ENCODE measurements at regions not wholly inside any gene's neighbourhood (a gene's known extent, or its start where the extent isn't known, plus 50 kb on each side); places are given as distances from the start of the nearest gene placed in this dataset.

GRCh38 chr4:30939684-30940083, 219.5 kb downstream of the PCDH7 start:
- peaks cover 74 to 83% of the 10 kb centered on the region in 2 experiments for H3K4me1 ChIP-seq (ENCODE audit: control insufficient read depth in 1 of 2, insufficient read depth in 2 of 2, low read length in 2 of 2)

More at GRCh38 chr4:30939684-30940083, 219.5 kb downstream of the PCDH7 start:
- H3K79me2 ChIP-seq (ENCODE audit: insufficient read depth, low read length), result peaks cover 50% of the 10 kb centered on the region
- H4K20me1 ChIP-seq (ENCODE audit: insufficient read depth), result no peaks in the 10 kb centered on the region
- H3K36me3 ChIP-seq (ENCODE audit: control insufficient read depth in 1 of 2, insufficient read depth in 2 of 2, low read length in 2 of 2), result no peaks in the 10 kb centered on the region
- peak overlapping the region; percentile 94 for H3K27ac ChIP-seq (ENCODE audit: low read depth, low read length)
- no TSS peak for BruUV-seq (replicated peaks)
- H3K27me3 ChIP-seq (ENCODE audit: insufficient read depth, low read length), result no peaks in the 10 kb centered on the region
- TF ChIP-seq EZH2 (IDR thresholded peaks at IDR 0.05), result no peak
- peak; percentile 20; the same call in 1 of the 2 replicates for TF ChIP-seq SP1 (IDR thresholded peaks at IDR 0.05; ENCODE audit: low read depth)
- no peak for TF ChIP-seq POLR2AphosphoS5 (IDR thresholded peaks at IDR 0.05; ENCODE audit: low read depth, low read length)
- TF ChIP-seq, protein P1, sequence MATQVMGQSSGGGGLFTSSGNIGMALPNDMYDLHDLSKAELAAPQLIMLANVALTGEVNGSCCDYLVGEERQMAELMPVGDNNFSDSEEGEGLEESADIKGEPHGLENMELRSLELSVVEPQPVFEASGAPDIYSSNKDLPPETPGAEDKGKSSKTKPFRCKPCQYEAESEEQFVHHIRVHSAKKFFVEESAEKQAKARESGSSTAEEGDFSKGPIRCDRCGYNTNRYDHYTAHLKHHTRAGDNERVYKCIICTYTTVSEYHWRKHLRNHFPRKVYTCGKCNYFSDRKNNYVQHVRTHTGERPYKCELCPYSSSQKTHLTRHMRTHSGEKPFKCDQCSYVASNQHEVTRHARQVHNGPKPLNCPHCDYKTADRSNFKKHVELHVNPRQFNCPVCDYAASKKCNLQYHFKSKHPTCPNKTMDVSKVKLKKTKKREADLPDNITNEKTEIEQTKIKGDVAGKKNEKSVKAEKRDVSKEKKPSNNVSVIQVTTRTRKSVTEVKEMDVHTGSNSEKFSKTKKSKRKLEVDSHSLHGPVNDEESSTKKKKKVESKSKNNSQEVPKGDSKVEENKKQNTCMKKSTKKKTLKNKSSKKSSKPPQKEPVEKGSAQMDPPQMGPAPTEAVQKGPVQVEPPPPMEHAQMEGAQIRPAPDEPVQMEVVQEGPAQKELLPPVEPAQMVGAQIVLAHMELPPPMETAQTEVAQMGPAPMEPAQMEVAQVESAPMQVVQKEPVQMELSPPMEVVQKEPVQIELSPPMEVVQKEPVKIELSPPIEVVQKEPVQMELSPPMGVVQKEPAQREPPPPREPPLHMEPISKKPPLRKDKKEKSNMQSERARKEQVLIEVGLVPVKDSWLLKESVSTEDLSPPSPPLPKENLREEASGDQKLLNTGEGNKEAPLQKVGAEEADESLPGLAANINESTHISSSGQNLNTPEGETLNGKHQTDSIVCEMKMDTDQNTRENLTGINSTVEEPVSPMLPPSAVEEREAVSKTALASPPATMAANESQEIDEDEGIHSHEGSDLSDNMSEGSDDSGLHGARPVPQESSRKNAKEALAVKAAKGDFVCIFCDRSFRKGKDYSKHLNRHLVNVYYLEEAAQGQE (IDR thresholded peaks at IDR 0.05; ENCODE audit: low read depth), result no peak
- no peak for TF ChIP-seq EGR1 (IDR thresholded peaks at IDR 0.05; ENCODE audit: low read depth)
- peak; percentile 84 for TF ChIP-seq TCF7L2 (IDR thresholded peaks at IDR 0.05; ENCODE audit: borderline replicate concordance, extremely low read depth, insufficient read depth, insufficient read length)
- peak; percentile 11; the same call in 1 of the 2 replicates for TF ChIP-seq CEBPB (IDR thresholded peaks at IDR 0.05; ENCODE audit: low read depth)
- no peak for TF ChIP-seq CBX3 (IDR thresholded peaks at IDR 0.05; ENCODE audit: low read depth)
- DNase-seq (ENCODE audit: low read depth, low spot score), result no peak
- ChIA-PET RAD21 (ENCODE audit: low non-redundant PET in 1 of 2, low total read pairs in 2 of 2, uncharacterized antibody in 2 of 2, unreplicated experiment in 2 of 2) (no interaction called here), POLR2A (no interaction called here), CTCF (no interaction called here)
- intact Hi-C loops (cut with micrococcal nuclease), result no loop called here
- H3K9me3 ChIP-seq (ENCODE audit: control insufficient read depth in 1 of 2, insufficient read depth in 1 of 2, low read depth in 1 of 2, low read length in 2 of 2), result no peaks in the 10 kb centered on the region
- H3K9me2 ChIP-seq (ENCODE audit: insufficient read depth), result no peaks in the 10 kb centered on the region
- ATAC-seq, result peak; percentile 50; the same call in 1 of the 2 replicates
- peak overlapping the region; percentile 28 for H3K4me2 ChIP-seq (ENCODE audit: low read length)
- H3K4me3 ChIP-seq (replicated peaks in 1 of 2; ENCODE audit: low read depth in 1 of 2, low read length in 2 of 2), result no peak overlapping the region
- peak overlapping the region; percentile 39 for H3K9ac ChIP-seq (ENCODE audit: low read length)
- H2AFZ ChIP-seq (ENCODE audit: low read depth, low read length, poor library complexity, severe bottlenecking), result no peak overlapping the region

All from HCT116 (cell line).